Right lung (tissue), 2 donors: ENCODE measurements at regions not wholly inside any gene's neighbourhood (a gene's known extent, or its start where the extent isn't known, plus 50 kb on each side); places are given as distances from the start of the nearest gene placed in this dataset.

Experiments
- DNase-seq, 2 donors: peaks; one replicate each; pipeline ENCODE4 v3.0.0-alpha.2; 2013

DNA sequence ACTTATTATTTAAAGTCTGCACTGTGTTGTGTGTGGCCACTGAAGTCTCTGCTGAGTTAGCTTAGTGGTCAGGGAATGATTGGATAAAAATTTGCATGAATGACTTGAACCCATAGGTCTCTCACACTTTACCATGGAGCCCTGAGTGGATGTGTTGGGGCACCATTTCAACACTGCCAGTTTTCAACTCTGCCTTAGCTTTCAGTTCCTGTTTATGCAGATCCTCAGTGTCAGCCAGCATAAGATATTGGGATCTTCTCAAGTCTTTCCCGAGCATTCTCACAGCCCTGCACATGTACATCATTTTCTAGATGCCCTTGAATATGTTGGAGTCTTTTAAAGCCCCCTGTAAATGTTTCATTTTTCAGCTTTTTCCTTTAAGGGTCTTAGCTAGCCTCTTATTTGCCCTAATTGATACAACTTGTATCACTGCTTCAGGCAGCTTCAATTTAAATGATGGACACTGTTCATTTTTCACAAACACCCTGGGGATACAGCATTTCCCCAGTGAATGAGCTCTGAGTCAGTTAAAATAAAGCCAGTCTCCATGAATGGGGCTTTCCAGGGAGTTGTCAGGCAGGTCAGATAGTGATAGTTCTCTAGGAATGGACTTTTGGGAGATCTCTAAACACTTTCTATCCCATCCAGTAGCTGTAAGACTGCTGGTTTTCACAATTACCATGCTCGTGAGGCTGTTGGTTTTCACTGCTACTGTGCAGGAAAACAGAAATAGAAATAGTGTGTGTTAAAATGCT lies 211.9 kb upstream of the PAPPA start:
- DNase-seq: no peak

DNA sequence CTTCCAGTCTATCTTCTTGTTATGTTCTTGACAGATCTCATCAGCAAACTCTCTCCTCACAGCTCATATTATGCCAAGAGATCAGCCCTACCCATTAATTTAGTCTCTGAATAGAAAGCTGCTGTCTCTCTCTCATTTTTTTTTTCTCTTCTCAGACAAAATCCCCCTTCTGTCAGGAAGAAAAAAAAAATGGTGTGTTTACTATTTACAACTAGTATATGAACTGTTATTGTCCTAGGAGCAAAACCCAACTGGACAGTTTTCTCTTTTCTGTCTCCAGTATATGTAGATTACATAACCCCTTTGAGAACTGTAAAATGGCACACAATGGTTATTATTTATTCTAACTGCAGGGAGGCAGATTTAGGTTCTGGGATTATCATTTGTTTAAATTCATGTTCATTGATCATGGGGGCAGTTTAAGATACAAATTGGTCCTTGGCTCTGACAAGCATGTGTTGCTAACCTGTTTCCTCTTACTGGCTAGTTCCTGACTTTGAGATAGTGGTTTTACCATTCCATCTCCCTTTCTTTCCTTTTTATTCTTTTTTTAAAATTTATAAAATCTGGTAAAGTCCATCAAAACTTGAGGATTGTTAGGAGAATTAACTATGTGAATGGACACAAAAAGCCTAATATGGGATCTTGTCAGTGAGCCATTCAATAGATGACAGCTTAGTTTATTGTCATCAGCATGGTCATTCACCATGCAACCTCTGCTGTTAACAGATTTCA lies 210.0 kb upstream of the PAPPA start:
- DNase-seq: peak in 1 of 2 donors; percentile 40

DNA sequence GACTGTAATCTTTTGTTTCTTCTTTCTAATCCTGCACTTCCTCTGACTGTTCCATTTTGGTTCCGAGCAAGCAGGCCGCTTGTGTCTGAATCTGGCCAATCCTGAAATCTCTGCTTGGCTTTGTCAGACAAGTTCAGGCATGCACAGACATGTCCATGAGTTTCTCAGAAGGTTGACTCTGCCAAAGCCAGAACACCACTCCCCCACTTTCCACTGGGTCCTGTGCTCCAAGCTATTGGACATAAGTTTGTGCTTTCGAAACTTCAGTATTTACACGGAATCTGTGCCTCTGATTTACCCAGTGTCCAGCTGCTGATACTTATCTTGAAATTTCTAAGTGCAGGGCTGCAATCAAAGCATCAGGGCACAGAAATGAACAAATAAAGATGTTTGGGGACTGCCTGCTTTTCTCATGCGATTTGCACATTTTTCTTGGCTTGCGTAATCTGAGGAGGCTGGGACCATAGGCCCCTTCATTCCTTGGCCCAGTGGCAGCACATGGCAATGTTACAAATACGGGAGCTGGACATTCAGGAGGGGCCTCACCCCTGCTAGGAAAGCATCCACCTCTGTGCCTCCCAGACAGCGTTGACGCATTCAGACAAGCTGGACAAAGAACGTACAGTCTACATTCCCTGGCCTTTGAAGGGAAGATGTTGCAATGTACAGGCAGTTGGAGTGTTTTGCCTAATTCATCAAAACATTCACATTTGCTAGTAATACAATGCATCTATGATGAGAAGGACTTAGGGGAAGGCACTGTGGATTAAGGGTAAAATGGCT lies 209.2 kb upstream of the PAPPA start:
- DNase-seq: peak; percentile 79 to 82

DNA sequence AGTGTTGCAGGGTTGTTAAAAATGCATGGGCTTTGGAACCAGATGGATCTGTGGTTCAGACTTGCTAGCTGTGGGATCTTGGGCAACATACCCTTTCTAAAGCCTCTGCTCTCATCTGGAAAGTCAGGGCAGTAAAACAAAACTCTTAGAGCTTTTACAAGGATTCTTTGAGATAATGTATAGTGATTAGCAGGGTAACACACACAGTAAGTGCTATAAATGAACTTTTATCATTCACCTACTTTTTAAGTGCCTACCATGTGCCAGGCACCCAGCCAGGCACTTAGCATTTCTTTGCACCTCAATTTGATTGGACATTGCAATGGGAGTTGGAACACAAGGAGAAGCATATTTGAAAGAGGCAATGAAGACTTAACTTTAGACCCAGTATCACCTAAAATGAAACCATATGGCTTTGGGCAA lies 208.6 kb upstream of the PAPPA start:
- DNase-seq: no peak

DNA sequence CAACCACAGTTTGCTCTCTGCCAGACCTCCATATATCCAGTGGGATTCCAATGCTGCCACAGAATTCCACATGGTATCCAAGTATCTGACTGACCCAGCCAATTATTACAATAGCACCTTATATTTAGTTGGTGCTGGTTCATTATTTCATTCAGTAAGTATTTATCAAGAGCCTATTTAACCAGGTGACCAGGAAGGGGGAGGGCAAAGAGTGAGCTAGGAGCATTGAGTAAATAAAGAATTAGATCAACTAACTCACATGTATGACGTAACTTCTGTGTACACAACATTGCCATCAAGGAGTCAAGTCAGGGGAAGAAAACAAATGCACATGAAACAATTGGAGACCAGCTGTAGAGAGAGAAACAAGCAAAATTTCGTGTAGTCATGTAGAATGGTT lies 207.1 kb upstream of the PAPPA start:
- no peak for DNase-seq

DNA sequence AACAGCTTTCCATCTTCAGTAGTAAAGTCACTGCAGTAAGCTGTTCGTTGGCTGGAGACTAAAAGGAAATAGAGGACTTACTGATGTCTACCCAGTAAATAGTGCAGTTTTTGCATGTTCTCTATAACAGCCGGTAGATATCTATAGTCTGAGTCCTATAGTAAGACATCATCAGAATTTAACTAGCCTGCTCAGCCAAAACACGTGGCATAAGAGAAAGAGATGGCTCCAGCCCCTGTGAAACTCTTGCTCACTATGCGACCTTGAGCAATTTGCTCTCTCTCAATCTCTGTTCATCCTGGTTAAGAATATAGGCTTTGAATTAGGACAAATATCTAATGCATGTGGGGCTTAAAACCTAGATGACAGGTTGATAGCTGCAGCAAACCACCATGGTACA lies 201.6 kb upstream of the PAPPA start:
- no peak for DNase-seq

DNA sequence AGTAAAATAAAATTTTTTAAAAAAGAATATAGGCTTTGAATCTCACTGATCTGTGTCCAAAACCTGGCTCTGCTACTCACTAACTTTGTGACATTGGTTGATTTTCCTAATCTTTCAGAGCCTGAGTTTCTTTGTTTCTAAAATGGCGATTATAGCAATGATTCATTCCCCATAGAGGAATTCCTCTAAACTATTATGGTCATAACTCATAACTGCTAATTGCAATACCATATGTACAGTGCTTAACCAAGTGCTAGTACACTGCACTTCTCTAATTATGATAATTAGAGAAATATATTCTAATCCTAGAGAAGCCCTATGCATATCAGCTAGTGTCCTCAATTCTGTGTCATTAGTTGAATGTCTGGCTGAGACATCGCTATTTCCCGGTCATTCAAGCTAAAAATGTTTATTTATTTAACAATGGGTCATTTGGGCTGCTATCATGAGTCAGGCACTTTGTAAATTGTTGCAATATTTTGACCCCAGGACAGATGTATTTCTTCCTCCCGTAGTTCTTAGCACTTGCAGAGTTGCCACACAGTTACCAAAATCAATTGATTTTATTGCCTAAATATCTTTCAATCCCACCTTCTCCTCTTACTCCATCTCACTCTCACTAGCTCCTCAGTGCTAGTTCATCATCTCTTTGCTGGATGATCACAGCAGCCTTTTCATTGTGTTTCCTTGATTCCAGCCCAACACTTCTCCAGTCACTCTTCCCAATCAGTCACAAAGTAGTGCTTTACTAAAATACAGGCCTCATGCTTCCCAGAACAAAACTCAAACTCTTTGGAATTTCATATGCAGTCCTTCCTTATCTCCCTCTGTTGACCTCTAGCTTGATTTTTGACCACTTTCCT lies 200.9 kb upstream of the PAPPA start:
- no peak for DNase-seq

DNA sequence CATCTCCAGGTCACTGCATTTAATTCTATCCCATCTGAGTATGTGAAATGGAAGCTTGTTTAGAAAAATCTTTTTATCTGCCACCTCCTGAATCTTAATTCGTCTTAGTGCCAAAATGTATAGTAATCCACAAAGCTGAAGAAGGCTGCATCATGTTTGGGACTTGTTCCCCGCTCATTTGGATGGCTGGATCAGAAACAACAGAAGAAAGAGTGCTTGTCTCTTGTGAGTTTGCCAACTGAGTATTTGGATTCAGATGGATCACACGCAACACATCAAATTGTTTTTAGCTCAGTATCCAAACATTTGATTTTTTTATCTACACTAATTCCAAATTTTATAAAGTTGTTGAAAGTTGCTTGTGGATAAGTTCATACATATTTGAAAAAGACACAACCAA lies 197.2 kb upstream of the PAPPA start:
- DNase-seq: no peak

DNA sequence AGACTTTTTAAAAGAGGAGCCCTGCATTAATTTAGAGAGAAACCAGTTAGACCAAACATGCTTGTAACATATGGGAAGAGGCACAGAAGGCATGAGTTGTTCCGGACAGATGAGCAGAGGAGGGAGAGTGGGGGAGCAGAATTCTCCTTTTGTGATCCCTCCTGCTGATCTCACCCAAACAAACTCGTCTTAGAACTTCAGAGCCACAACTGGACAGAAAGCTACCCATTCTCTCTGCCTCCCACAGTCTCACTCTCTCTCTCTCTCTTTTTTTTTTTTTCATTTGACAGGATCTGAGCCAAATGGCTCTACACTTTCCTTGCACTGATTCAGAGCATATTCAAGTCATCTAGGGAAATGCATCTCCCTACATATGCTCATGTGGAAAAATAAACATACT lies 196.0 kb upstream of the PAPPA start:
- no peak for DNase-seq

DNA sequence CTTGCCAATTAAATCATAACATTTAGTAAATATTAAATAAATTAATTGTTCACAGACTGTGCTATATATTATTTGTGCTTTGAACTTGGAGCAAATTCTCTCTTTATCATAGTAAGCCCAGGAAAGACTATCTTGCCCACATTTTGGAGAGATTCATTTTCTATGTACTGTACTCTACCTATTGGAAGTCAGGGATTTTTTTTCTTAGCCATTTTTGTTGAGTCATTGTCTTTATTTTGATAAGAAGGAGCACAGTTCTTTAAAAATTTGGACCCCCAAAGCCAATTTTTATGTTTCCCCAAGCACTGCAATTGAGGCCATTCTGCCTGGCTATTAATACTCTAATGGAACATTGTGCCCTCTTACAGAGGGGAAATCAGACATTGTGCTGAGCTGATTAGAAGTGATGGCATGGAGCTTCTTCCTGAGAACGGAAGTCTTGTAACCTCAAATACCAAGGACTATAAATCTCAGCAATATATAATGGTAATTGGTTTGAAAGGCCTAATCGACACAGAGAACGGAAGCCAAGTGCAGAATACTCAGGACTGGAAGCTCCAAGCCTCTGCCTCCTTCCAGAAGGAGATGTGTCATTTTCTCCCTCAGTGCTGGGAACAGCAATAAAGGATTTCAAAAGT lies 188.8 kb upstream of the PAPPA start:
- no peak for DNase-seq

DNA sequence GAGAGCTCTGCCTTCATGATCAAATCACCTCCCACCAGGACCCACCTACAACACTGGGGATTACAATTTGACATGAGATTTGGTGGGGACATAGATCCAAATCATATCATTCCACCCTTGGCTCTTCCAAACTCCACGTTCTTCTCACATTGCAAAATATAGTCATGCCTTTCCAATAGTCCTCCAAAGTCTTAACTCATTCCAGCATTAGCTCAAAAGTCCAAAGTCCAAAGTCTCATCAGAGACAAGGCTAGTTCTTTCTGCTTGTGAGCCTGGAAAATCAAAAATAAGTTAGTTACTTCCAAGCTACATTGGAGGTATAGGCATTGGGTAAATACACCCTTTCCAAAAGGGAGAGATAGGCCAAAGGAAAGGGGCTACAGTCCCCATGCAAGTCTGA lies 186.9 kb upstream of the PAPPA start:
- no peak for DNase-seq

DNA sequence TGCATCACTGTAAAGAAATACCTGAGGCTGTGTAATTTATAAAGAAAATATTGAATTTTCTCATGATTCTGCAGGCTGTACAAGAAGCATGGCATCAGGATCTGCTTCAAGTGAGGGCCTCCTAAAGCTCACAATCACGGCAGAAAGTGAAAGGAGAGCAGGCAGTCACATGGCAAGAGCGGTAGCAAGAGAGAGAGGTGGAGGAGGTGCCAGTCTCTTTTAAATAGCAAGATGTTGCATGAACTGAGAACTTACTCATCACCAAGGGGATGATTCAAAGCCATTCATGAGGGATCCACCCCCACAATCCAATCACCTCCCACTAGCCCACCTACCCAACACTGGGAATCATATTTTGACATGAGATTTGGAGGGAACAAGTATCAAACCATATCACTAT lies 184.5 kb upstream of the PAPPA start:
- no peak for DNase-seq

DNA sequence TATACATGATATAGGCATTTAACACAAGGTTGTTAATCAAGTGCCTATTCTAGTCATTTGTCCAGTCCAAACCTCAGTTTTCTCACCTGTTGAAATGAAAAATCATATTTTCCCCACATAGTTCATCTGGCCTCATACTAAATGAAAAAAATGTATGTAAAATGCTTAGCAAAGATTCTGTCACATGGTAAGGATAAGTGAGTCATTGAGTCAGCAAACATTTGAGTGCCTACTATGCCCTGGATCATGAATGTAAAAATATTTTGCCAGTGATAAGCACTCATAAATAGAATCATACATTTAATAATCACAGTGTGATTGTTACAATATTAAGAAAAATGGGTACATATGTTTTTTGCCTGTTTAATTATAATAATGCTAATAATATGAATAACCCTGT lies 181.2 kb upstream of the PAPPA start:
- DNase-seq: no peak

DNA sequence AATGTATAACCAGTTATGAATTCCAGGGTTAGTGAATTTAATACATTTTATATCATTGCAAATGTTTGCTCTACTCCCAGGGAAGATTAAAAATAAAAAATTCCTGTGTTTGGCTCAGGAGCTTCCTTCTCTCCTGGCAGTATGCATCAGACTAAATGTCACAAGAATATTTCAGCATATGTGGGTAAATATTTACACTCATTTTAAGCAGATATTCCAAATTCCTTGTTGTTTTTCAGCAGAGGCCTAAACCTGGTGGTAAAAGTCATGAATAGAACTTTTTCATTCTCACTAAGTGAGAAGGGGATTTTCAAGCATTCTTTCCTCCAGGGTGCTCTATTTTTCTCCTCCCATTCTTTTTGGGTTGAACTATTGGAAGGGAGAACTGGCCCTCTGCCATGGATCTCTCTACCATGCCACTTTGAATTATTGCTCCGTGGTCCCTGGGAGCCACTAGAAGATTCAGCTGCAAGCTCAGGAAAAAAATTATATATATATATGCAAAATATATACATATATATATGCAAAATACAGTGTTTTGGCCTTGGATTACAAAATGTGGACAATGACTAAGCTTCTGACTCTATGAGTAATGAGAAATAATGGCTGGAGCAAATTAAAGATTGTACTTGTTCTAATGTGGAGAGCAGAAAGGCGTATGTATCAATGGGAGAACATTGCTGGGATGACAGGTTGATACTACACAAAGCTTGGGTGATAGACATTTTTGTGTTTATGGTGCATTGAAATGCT lies 180.6 kb upstream of the PAPPA start:
- no peak for DNase-seq

DNA sequence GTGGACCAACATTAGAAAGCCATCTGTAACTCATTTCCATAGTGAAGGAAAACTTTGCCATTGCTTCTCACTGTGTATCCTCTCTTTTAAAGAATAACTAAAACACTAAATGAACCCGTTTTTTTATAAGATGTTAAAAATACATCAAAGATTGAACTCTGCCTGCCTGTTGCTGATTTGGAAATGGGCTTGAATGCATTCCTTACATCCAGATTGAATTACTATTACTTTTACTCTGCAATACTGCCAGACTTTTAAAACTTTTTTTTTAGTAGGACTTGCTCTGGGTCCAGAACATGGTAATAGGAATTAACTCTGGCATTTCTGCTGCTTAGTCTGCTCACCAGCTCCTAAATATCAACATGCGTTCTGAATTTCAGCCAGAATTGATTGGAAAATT lies 176.8 kb upstream of the PAPPA start:
- DNase-seq: no peak

DNA sequence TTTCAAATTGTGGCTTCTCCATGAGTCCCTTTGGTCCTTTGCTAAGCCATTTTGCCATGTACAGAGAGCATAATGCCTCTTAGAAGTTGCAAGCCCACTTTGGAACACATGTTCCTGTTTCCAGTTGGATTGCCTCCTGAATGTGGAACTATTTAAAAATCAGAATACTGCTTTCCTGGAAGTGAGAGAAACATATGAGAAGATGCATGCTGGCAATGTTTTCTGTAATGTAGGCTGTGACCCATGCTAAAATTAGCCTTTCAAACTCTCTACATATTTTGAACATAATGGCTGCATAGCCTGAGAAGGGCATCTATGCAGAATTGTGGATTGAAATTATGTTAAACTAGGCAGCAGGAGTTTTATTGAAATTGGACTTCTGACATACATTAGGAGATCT lies 175.5 kb upstream of the PAPPA start:
- peak in 1 of 2 donors; percentile 12 for DNase-seq

DNA sequence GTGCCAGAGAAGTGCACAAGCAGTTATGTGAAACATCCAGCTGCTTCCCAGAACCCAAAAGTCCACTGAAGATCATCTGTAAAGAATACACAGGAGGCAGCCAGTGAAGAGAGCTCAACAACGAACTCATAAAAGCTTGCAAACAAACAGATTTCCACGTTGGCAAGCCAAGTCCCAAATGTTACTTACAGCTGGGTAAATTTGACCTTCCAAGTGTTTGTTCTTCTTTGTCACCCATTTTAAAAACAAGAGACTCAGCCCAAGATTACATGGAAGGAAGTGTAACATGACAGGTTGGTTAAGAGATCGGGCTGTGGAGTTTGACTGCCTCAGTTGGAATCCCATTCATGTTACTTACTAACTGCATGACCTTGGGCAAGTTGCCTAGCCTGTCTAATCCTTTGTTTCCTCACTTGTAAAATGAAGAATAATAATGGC lies 174.9 kb upstream of the PAPPA start:
- peak; percentile 62 to 71 for DNase-seq

DNA sequence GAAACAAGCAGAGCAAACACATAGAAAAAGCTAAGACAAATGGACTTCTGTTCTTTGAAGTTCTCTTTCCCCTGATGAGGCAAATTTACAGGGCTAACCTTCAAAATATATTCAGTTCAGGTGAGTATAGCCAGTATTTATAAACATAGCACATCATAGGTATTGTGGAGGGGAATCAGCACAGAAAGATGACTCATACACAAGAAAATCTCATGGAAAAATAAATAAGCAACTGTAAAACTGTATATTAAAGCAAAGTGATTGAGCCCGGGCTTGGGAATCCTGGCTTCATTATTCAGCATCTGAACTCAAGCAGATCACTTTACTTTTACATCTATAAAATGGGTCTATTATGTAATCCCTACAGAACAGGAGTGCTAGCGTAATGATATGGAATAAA lies 173.5 kb upstream of the PAPPA start:
- DNase-seq: no peak

DNA sequence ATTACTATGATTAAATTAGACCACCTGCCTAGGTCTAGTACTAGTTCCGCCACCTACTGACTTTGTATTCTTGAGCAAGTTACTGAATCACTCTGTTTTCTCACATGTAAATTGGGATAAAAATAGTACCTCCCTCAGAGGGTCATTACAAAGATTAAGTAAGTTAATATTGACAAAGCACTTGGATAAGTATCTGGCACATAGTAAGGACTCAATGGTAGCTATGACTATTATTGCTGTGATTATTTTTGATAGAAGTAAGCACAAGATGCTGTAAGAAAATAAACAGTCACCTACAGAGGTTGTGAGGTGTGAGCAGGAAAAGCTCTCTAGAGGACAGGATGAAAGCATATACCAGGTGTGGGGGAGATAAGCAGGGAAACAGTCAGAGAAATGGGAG lies 173.1 kb upstream of the PAPPA start:
- DNase-seq: no peak

DNA sequence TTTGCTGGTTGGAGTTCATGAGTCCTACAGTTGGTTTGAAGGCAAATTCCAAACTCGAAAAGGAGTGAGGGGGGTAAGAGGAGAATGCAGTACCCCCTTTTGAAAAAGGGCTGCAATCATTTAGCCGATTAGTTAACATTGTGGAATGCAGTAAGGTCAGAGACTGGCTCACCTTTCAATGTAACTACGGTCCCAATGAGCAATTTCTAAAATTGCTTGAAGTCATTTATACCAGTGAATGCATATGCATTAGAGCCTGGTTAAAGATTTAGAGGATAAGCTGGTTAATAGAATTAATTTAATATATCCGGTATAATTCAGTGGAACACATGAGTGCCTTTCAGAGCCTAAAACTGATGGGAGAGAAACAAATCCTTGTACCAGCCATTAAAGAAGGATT lies 172.6 kb upstream of the PAPPA start:
- no peak for DNase-seq

DNA sequence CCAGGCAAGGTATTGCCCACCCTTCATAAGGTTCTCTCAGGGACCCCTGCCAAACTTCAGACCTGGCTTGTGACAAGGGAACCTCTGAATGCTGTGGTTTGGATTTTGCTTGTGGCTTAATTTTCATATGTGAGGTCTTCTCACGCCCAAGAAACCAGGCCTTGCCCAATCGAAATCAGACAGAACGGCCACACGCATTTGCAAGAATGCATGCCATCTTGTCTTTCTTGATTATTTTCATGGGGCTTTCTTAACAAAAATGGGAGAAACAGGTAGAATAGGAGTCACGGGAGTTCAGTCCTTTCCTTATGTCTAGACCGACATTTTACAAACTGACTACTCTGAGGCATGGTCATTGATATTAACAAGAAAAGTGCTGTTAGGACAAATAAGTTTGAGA lies 170.2 kb upstream of the PAPPA start:
- DNase-seq: no peak
